GM21381 (cell line): ENCODE measurements at regions not wholly inside any gene's neighbourhood (a gene's known extent, or its start where the extent isn't known, plus 50 kb on each side); places are given as distances from the start of the nearest gene placed in this dataset.
A peak's percentile ranks its signal among the peaks of the same experiment; 100 is the strongest.

Source experiments
- ATAC-seq: cut with Tn5 transposase; IDR thresholded peaks from one replicate; pipeline ENCODE4 v1.9.1; 2021; ENCODE audit warnings: mild to moderate bottlenecking, moderate library complexity; ENCODE audit not compliant: unreplicated experiment

- ATAC-seq, result no peak
Observed at GRCh38 chr2:8573942-8574195, 108.0 kb upstream of the ID2 start.

GRCh38 chr2:8574196-8575037 lies 107.4 kb upstream of the ID2 start:
- ATAC-seq, result no peak

- ATAC-seq, result no peak
Observed at GRCh38 chr2:8575038-8575833, 106.6 kb upstream of the ID2 start.

- no peak for ATAC-seq
Observed at GRCh38 chr2:8575834-8576423, 105.9 kb upstream of the ID2 start.

GRCh38 chr2:8576525-8577167 lies 105.2 kb upstream of the ID2 start:
- peak; percentile 50 for ATAC-seq

GRCh38 chr2:8577573-8577972 lies 104.3 kb upstream of the ID2 start:
- no peak for ATAC-seq

- no peak for ATAC-seq
Observed at GRCh38 chr2:8578335-8579244, 103.3 kb upstream of the ID2 start.

GRCh38 chr2:8579485-8580085 lies 102.3 kb upstream of the ID2 start:
- ATAC-seq, result no peak

GRCh38 chr2:8580316-8581233 lies 101.3 kb upstream of the ID2 start:
- no peak for ATAC-seq

GRCh38 chr2:8581234-8581561 lies 100.7 kb upstream of the ID2 start:
- ATAC-seq, result no peak

GRCh38 chr2:8581601-8582041 lies 100.2 kb upstream of the ID2 start:
- no peak for ATAC-seq

- no peak for ATAC-seq
Observed at GRCh38 chr2:8582191-8582590, 99.7 kb upstream of the ID2 start.

GRCh38 chr2:8582651-8583399 lies 99.0 kb upstream of the ID2 start:
- no peak for ATAC-seq

GRCh38 chr2:8583400-8584173 lies 98.3 kb upstream of the ID2 start:
- ATAC-seq, result peak; percentile 84

GRCh38 chr2:8584174-8585066 lies 97.4 kb upstream of the ID2 start:
- ATAC-seq, result no peak

GRCh38 chr2:8586457-8587051 lies 95.3 kb upstream of the ID2 start:
- no peak for ATAC-seq
